NCI-H2227 (cell line): ENCODE measurements at regions not wholly inside any gene's neighbourhood (a gene's known extent, or its start where the extent isn't known, plus 50 kb on each side); places are given as distances from the start of the nearest gene placed in this dataset.
"Not testable (repeated sequence)": the region's sequence is repeated elsewhere in the genome, so short reads cannot be mapped to it uniquely, and the experiment has no call there.

Source experiments
- DNase-seq: peaks from one replicate; lab custom pipeline; 2025; ENCODE audit not compliant: unreplicated experiment; lab: John Stamatoyannopoulos, UW

- no peak for DNase-seq
These were observed 991.5 kb upstream of the TYRP1 start for GRCh38 chr9:11701706-11702105.

- DNase-seq, result no peak
These were observed 990.6 kb upstream of the TYRP1 start for GRCh38 chr9:11702548-11702947.

- not testable (repeated sequence) for DNase-seq
These were observed 989.0 kb upstream of the TYRP1 start for GRCh38 chr9:11704198-11704597.

GRCh38 chr9:11708899-11709298 is 984.3 kb upstream of the TYRP1 start:
- DNase-seq, result no peak

- DNase-seq, result no peak
These were observed 983.6 kb upstream of the TYRP1 start for GRCh38 chr9:11709567-11709966.

GRCh38 chr9:11713077-11713476 is 980.1 kb upstream of the TYRP1 start:
- no peak for DNase-seq

GRCh38 chr9:11722957-11723356 is 970.2 kb upstream of the TYRP1 start:
- no peak for DNase-seq

GRCh38 chr9:11726659-11727058 is 966.5 kb upstream of the TYRP1 start:
- no peak for DNase-seq

GRCh38 chr9:11735391-11735790 is 957.8 kb upstream of the TYRP1 start:
- no peak for DNase-seq

- DNase-seq, result no peak
These were observed 950.7 kb upstream of the TYRP1 start for GRCh38 chr9:11742471-11742870.

- no peak for DNase-seq
These were observed 949.8 kb upstream of the TYRP1 start for GRCh38 chr9:11743356-11743755.

GRCh38 chr9:11749396-11749795 is 943.8 kb upstream of the TYRP1 start:
- DNase-seq, result no peak

GRCh38 chr9:11755951-11756350 is 937.2 kb upstream of the TYRP1 start:
- DNase-seq, result no peak

GRCh38 chr9:11757408-11757807 is 935.8 kb upstream of the TYRP1 start:
- DNase-seq, result no peak

GRCh38 chr9:11758016-11758415 is 935.2 kb upstream of the TYRP1 start:
- no peak for DNase-seq

- no peak for DNase-seq
These were observed 913.2 kb upstream of the TYRP1 start for GRCh38 chr9:11779971-11780370.

- DNase-seq, result no peak
These were observed 900.3 kb upstream of the TYRP1 start for GRCh38 chr9:11792870-11793269.

- no peak for DNase-seq
These were observed 898.2 kb upstream of the TYRP1 start for GRCh38 chr9:11794984-11795383.

- DNase-seq, result no peak
These were observed 887.2 kb upstream of the TYRP1 start for GRCh38 chr9:11805969-11806368.

GRCh38 chr9:11821306-11821975 is 871.7 kb upstream of the TYRP1 start:
- DNase-seq, result no peak

- DNase-seq, result no peak
These were observed 865.0 kb upstream of the TYRP1 start for GRCh38 chr9:11828201-11828600.

- DNase-seq, result no peak
These were observed 860.1 kb upstream of the TYRP1 start for GRCh38 chr9:11833056-11833455.

GRCh38 chr9:11868795-11869194 is 824.4 kb upstream of the TYRP1 start:
- DNase-seq, result no peak
